K562 (cell line): ENCODE measurements at regions not wholly inside any gene's neighbourhood (a gene's known extent, or its start where the extent isn't known, plus 50 kb on each side); places are given as distances from the start of the nearest gene placed in this dataset.

Experiments used
- EZH2 ChIP-seq: IDR thresholded peaks from 2 replicates; pipeline ENCODE4 v1.6.1; 2012; ENCODE audit warnings: low read depth, mild to moderate bottlenecking, inconsistent platforms, low read length, borderline replicate concordance
- HNRNPH1 ChIP-seq: fragments of 200-400 bp; formaldehyde crosslinking; optimal IDR thresholded peaks from 2 replicates; pipeline ENCODE3; 2017; ENCODE audit warnings: low read depth, mild to moderate bottlenecking, low read length, moderate library complexity
- MAFK ChIP-seq: IDR thresholded peaks from 2 replicates; pipeline ENCODE4 v1.6.1; 2011; ENCODE audit warnings: low read length, improper control_type of control experiment
- YY1 ChIP-seq, 3 experiments: IDR thresholded peaks; 2 replicates each; pipeline ENCODE4 v1.6.1; 2011; ENCODE audit warnings: low read length in 2 of 3, mild to moderate bottlenecking in 2 of 3, moderate library complexity in 2 of 3, borderline replicate concordance in 1 of 3, control low read depth in 1 of 3, low read depth in 1 of 3; ENCODE audit not compliant: insufficient read depth in 3 of 3, insufficient replicate concordance in 2 of 3, control insufficient read depth in 1 of 3, insufficient read length in 1 of 3; ENCODE audit errors: extremely low read depth in 1 of 3
- ZNF592 ChIP-seq: fragments of 450-650 bp; IDR thresholded peaks from 2 replicates; pipeline ENCODE4 v1.6.1; 2017; ENCODE audit warnings: antibody characterized with exemption, mild to moderate bottlenecking
- ZNF655 ChIP-seq: fragments of 250-450 bp; sonication (Bioruptor Pico); IDR thresholded peaks from 2 replicates; pipeline ENCODE4 v1.5.0; 2021

- TF ChIP-seq ZNF655 (CRISPR knock-in tag) (no peak), YY1 (IDR thresholded peaks at IDR 0.05; ENCODE audit: borderline replicate concordance in 1 of 3, control insufficient read depth in 1 of 3, extremely low read depth in 1 of 3, insufficient read depth in 3 of 3, insufficient read length in 1 of 3, insufficient replicate concordance in 2 of 3, low read depth in 1 of 3, low read length in 2 of 3) (no peak), EZH2 (no peak), MAFK (no peak), HNRNPH1 (no peak), ZNF592 (no peak)
Observed at GRCh38 chr6:12467706-12468670, 177.8 kb downstream of the EDN1 start.
